ENCODE measurements at regions not wholly inside any gene's neighbourhood (a gene's known extent, or its start where the extent isn't known, plus 50 kb on each side); places are given as distances from the start of the nearest gene placed in this dataset.

DNA sequence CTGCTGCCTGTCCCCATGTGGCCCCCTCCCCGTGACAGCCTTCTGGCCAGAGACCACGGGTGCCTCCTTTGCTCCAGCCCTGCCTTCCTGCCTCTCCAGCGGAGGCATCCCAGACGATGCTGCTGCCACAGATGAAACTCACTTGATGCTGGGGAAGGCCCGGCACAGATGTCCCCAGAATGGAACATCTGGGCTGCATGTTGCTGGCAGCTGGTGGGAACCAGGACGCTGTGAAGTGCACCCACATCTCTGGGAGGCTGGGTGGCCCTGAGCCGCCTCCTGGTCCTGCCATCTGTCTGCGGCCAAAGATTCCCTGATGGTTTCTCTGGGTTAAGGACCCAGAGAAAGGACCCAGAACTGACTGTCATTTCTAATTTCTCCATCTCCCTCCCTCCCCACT lies 51.9 kb upstream of the PTPRS start:
- Mint-ChIP-seq H3K9me3 (peaks cover 12% of the 10 kb centered on the region), H3K4me1 (no peaks in the 10 kb centered on the region), H3K27ac (ENCODE audit: low read depth) (no peak overlapping the region), H3K27me3 (peaks cover 83% of the 10 kb centered on the region), H3K4me3 (no peak overlapping the region), H3K36me3 (ENCODE audit: insufficient read depth) (no peaks in the 10 kb centered on the region)
- DNase-seq (ENCODE audit: low spot score in 2 of 2) (no peak), ATAC-seq (replicated peaks; ENCODE audit: extremely low read depth, poor library complexity, severe bottlenecking) (no peak)

DNA sequence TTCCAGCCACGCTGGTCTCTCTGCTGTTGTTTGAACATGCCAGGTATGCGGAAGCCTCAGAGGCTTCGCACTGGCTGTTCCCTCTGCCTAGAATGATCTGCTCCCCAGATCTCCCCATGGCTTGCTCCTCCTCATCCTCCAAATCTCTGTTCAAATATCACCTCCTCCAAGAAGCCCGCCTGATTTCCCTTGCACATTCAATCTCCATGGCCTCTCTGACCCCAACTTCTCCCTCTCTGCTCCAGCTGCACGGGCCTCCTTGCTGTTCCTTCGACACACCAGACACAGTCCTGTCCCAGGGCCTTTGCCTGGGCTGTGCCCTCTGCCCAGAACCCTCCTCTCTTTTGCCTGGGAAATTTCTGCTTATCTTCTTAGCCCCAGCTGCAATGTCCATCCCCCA lies 52.5 kb upstream of the PTPRS start:
- no peaks in the 10 kb centered on the region for H3K36me3 Mint-ChIP-seq (ENCODE audit: insufficient read depth)
- no peaks in the 10 kb centered on the region for H3K4me1 Mint-ChIP-seq
- H3K4me3 Mint-ChIP-seq = no peak overlapping the region
- H3K27ac Mint-ChIP-seq (ENCODE audit: low read depth) = no peak overlapping the region
- no peak for ATAC-seq (replicated peaks; ENCODE audit: extremely low read depth, poor library complexity, severe bottlenecking)
- peaks cover 83% of the 10 kb centered on the region for H3K27me3 Mint-ChIP-seq
- DNase-seq (ENCODE audit: low spot score in 2 of 2) = no peak
- H3K9me3 Mint-ChIP-seq = peaks cover 12% of the 10 kb centered on the region

DNA sequence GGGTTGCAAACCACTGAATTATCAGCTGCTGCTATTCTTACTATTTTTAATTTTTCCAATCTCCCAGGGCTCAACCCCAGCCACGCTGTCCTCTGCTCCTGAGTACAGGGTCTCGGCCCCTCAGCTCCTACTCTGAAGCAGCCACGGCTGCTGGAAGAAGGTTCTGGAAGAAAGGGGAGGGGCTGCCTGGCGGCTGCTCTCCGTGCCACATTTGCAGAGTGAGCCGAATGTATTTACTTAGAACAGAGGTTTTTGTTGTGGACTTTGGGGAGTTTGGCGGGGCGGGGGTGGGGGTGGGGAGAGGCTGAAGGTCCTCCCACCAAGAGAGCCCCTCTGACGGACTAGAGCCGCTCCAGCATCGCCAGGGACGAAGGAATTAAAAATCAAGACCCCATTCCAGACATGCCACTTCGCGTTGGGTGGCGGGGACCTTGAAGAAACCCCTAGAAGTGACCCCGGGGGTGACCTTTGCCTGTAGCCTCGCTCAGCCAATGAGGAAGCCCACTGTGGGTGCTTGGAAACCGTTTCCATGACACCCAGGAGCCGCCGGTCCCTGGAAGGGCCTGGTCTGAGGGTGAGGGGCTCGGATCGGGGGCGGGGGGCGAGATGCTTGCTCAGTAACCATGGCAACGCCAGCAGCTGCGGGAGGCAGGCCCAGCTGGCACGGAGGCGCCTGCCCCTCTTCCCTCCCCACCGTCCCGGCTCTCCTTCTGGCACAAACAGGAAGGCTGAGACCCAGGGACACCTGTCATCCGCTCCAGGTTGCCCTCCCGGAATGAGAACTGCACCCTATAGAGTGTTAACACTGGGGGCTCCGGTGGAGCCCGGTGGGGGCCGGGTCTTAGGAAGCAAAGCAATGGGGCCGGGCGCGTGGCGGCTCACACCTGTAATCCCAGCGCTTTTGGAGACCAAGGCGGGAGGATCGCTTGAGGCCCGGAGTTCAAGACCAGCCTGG lies 54.2 kb upstream of the PTPRS start:
- Mint-ChIP-seq H3K27me3 (peaks cover 76% of the 10 kb centered on the region), H3K4me3 (no peak overlapping the region), H3K36me3 (ENCODE audit: insufficient read depth) (no peaks in the 10 kb centered on the region), H3K27ac (ENCODE audit: low read depth) (no peak overlapping the region), H3K4me1 (no peaks in the 10 kb centered on the region), H3K9me3 (peaks cover 6% of the 10 kb centered on the region)
- DNase-seq (ENCODE audit: low spot score in 2 of 2) = no peak
- no peak for ATAC-seq (replicated peaks; ENCODE audit: extremely low read depth, poor library complexity, severe bottlenecking)

DNA sequence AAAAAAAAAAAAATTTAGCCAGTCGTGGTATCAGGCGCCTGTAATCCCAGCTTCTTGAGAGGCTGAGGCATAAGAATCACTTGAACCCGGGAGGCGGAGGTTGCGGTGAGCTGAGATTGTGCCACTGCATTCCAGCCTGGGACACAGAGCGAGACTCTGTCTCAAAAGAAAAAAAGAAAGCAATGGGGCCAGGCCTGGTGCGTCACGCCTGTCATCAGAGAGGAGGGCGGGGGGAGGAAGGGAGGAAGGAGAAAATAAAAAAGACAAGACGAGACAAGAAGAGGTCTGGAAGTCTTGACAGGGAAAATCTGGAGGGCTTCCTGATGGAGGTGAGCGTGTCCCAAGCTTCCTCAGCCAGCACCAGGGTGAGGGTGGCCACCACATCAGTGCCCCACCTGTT lies 54.9 kb upstream of the PTPRS start:
- H3K36me3 Mint-ChIP-seq (ENCODE audit: insufficient read depth) = no peaks in the 10 kb centered on the region
- ATAC-seq (replicated peaks; ENCODE audit: extremely low read depth, poor library complexity, severe bottlenecking) (no peak), DNase-seq (ENCODE audit: low spot score in 2 of 2) (no peak)
- H3K4me1 Mint-ChIP-seq = no peaks in the 10 kb centered on the region
- no peak overlapping the region for H3K4me3 Mint-ChIP-seq
- H3K27me3 Mint-ChIP-seq = peaks cover 74% of the 10 kb centered on the region
- H3K27ac Mint-ChIP-seq (ENCODE audit: low read depth) = no peak overlapping the region
- H3K9me3 Mint-ChIP-seq = peaks cover 6% of the 10 kb centered on the region

DNA sequence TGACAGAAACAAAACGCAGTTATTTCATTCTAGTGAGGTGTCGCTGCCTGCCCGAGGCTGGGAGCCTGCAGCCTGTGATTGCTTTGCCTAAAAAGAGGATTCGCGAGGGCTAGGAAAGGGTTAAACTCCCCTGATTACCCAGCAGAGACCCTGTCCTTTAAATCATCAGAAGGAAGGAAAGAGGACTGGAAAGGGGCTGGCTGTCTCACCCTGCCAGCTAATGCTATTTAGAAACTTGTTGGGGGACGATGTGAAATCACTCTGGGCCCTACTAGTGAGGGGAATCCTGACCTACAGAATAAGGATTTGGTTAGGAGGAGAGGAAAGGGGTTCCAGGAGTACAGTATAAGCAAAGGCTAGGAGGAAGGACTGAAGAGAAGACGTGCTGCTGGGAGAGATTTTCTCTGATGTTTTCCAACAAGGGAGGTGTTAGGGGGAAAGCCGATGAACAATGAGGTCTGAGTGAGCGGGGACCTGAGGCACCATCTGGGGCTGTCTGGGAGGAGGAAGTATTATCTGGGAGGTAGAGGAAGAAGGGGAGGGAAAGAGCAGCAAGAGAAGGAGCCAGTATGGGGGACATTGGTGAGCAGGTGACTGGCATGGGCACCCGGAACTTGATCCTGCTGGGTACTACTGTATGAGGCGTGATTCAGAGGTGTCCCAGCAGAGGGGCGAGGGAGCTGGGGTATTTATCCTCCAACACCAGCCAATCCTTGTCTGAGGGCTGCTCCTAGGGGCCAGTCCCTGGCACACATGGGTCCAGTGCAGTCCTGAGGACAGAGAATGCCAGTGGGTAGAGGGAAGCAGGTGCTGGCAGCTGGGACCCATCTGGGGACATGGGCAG lies 55.7 kb upstream of the PTPRS start:
- no peak for ATAC-seq (replicated peaks; ENCODE audit: extremely low read depth, poor library complexity, severe bottlenecking)
- no peak overlapping the region for H3K4me3 Mint-ChIP-seq
- peaks cover 74% of the 10 kb centered on the region for H3K27me3 Mint-ChIP-seq
- H3K9me3 Mint-ChIP-seq = peaks cover 6% of the 10 kb centered on the region
- no peaks in the 10 kb centered on the region for H3K4me1 Mint-ChIP-seq
- DNase-seq (ENCODE audit: low spot score in 2 of 2) = no peak
- no peaks in the 10 kb centered on the region for H3K36me3 Mint-ChIP-seq (ENCODE audit: insufficient read depth)
- H3K27ac Mint-ChIP-seq (ENCODE audit: low read depth) = no peak overlapping the region

DNA sequence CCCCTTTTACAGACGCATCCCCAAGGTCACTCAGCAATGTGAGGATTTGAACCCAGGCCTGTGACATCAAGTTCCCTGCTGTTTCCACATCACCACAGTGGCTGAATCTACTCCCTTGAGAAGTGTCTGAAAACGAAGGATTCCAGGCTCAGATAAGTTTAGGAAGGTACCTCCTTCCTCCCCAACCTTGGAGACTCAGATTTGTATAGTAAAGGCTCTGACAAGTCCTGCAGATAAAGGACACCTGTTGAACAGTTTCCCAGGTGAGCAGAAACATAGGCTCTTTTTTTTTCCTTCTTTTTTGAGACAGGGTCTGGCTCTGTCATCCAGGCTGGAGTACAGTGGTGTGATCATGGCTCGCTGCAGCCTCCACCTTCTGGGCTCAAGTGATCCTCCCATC lies 56.4 kb upstream of the PTPRS start:
- peaks cover 70% of the 10 kb centered on the region for H3K27me3 Mint-ChIP-seq
- H3K27ac Mint-ChIP-seq (ENCODE audit: low read depth) = no peak overlapping the region
- no peak for DNase-seq (ENCODE audit: low spot score in 2 of 2)
- peaks cover 6% of the 10 kb centered on the region for H3K9me3 Mint-ChIP-seq
- H3K4me3 Mint-ChIP-seq = no peak overlapping the region
- no peaks in the 10 kb centered on the region for H3K4me1 Mint-ChIP-seq
- no peaks in the 10 kb centered on the region for H3K36me3 Mint-ChIP-seq (ENCODE audit: insufficient read depth)
- ATAC-seq (replicated peaks; ENCODE audit: extremely low read depth, poor library complexity, severe bottlenecking) = no peak

DNA sequence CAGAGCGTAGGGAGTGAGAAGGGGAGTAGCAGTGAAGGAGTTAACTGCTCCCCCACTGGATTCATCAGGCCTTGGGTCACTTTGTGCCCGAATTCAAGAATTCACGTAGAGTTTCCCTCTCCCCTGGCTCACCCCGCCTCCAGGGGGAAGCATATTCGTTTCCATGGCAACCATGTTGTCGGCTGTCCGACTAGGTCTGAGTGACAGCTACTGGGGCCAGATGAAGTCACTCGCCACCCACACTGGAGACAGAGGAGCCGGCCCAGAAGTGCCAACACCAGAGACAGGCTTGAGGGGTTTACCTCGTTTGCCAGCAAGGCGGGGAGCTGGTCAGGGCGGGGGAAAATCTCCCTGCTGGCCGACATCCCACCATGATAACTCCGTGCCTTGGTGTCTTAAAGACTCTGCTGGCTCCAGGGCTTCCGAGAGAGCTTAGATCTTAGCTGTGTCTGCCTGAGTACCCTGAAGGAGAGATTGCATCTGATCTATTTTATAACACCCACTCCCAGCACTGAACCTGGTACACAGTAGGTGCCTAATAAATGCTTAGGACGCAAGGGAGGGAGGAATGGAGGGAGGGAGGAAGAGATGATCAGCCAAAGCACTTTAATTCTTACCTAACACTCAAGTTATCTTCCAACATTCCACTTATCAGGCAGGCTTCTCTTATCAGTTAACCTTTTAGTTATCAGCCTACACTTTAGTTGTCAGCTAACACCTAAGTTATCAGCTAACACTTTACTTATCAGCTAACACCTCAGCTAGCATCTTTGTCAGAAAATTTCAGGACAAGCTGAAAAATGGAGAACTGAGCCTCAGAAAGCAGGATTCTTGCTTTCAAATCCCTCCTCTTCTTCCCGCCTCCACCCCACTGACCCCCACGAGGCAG lies 57.2 kb upstream of the ZNRF4 start:
- Mint-ChIP-seq H3K36me3 (ENCODE audit: insufficient read depth) (no peaks in the 10 kb centered on the region), H3K27me3 (peaks cover 60% of the 10 kb centered on the region), H3K27ac (ENCODE audit: low read depth) (no peak overlapping the region), H3K9me3 (peaks cover 6% of the 10 kb centered on the region), H3K4me1 (no peaks in the 10 kb centered on the region), H3K4me3 (no peak overlapping the region)
- DNase-seq (ENCODE audit: low spot score in 2 of 2) (no peak), ATAC-seq (replicated peaks; ENCODE audit: extremely low read depth, poor library complexity, severe bottlenecking) (no peak)

DNA sequence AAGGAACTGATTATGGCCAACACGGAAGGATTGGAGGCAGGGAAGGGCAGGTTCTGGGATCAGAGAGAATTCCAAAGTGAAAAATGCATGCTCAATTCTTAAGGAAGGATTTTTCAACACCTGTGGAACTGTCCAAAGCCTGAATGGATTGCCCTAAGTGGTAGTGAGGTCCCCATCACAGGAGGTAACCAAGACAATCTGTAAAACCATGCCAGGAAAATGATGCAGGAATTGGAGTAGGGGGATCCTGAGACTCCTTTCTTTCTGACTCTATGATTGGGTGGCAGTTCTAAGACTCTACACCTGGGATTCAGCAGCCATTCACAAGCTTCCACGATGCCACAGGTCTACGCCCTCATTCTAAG lies 56.5 kb upstream of the ZNRF4 start:
- Mint-ChIP-seq H3K27ac (ENCODE audit: low read depth) (no peak overlapping the region), H3K9me3 (peaks cover 6% of the 10 kb centered on the region), H3K4me1 (no peaks in the 10 kb centered on the region), H3K4me3 (no peak overlapping the region), H3K36me3 (ENCODE audit: insufficient read depth) (no peaks in the 10 kb centered on the region), H3K27me3 (peaks cover 53% of the 10 kb centered on the region)
- DNase-seq (ENCODE audit: low spot score in 2 of 2) (no peak), ATAC-seq (replicated peaks; ENCODE audit: extremely low read depth, poor library complexity, severe bottlenecking) (no peak)

DNA sequence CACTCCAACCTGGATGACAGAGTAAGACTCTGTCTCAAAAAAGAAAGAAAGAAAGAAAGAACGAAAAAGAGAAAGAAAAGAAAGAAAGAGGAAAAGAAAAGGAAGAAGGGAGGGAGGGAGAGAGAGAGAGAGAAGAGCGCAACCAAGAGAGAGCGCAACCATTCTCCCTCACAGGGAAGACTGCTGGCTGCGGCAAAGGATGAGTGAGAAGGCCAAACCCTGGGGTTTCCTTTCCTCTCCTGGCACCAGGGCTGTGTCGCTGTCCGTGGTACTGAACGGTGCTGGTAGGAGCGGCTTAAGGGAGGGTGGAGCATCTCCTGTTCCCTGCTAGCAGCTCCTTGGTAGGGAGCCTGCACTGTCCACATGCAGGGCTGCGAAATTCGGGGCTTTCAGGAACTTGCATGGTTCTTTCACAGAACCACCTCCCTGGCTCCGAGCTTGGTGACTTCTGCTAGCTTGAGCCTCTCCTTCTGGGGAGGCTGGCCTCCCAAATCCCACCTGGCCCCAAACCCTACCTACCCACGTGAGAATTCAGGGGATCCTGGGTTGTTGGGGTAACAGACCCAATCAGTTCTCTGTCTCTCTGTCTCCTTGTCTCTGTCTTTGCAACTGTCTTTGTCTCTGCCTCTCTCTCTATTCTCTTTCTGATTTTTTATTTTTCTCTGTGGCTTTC lies 51.1 kb upstream of the ZNRF4 start:
- DNase-seq (ENCODE audit: low spot score in 2 of 2) (peak; percentile 13 to 23), ATAC-seq (replicated peaks; ENCODE audit: extremely low read depth, poor library complexity, severe bottlenecking) (no peak)
- no peaks in the 10 kb centered on the region for H3K4me1 Mint-ChIP-seq
- no peak overlapping the region for H3K27ac Mint-ChIP-seq (ENCODE audit: low read depth)
- H3K27me3 Mint-ChIP-seq = peaks cover 48% of the 10 kb centered on the region
- no peaks in the 10 kb centered on the region for H3K36me3 Mint-ChIP-seq (ENCODE audit: insufficient read depth)
- H3K4me3 Mint-ChIP-seq = no peak overlapping the region
- H3K9me3 Mint-ChIP-seq = peaks cover 15% of the 10 kb centered on the region
